Putamen (tissue), 1 donor: ENCODE measurements at regions not wholly inside any gene's neighbourhood (a gene's known extent, or its start where the extent isn't known, plus 50 kb on each side); places are given as distances from the start of the nearest gene placed in this dataset.
"Not testable (repeated sequence)": the region's sequence is repeated elsewhere in the genome, so short reads cannot be mapped to it uniquely, and the experiment has no call there.

ENCODE experiments used
- DNase-seq: peaks from one replicate; pipeline ENCODE4 v3.0.0-alpha.2; 2016; ENCODE audit warnings: low spot score

DNA sequence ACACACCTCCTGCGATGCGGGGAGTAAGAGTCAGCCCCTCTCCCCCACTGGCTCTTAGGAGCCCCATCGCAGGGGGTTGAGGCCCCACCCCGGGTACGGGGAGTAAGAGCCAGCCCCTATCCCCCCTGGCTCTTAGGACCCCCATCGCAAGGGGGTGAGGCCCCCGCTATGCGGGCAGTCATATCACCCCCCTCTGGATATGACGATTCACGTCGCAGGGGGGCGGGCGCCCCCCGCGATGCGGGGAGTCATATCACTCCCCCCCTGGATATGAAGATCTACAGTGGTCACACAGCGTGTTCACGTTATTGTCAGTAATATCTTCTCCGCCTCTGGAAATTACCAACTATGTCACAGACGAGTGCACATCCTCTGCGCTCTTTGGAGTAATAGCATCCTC lies 61.1 kb downstream of the DEFB131A start:
- not testable (repeated sequence) for DNase-seq

- not testable (repeated sequence) for DNase-seq
Measured at GRCh38 chr4:9506672-9507071, 62.5 kb downstream of the DEFB131A start.

DNA sequence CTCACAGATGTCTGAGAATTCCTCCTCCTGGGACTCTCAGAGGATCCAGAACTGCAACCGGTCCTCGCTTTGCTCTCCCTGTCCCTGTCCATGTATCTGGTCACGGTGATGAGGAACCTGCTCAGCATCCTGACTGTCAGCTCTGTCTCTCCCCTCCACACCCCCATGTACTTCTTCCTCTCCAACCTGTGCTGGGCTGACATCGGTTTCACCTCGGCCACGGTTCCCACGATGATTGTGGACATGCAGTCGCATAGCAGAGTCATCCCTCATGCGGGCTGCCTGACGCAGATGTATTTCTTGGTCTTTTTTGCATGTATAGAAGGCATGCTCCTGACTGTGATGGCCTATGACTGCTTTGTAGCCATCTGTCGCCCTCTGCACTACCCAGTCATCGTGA lies 68.7 kb downstream of the DEFB131A start:
- not testable (repeated sequence) for DNase-seq

DNA sequence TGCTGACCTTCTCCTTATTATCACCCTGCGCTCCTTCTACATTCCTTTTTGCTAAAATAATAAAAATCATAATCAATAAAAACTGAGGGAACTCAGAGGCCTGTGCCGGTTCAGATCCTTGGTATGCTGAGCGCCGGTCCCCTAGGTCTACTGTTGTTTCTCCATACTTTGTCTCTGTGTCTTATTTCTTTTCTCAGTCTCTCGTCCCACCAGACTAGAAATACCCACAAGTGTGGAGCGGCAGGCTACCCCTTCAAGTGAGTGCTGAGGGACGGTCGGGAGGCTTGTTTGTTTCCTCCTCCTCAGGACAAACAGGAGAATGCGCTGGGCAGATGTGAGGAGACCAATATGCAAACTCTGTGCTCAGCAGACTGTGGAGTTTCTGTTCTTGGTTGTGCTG lies 75.4 kb downstream of the DEFB131A start:
- DNase-seq: not testable (repeated sequence)

- not testable (repeated sequence) for DNase-seq
Measured at GRCh38 chr4:9522903-9523302, 78.7 kb downstream of the DEFB131A start.

GRCh38 chr4:9524406-9524805 lies 80.2 kb downstream of the DEFB131A start:
- not testable (repeated sequence) for DNase-seq

DNA sequence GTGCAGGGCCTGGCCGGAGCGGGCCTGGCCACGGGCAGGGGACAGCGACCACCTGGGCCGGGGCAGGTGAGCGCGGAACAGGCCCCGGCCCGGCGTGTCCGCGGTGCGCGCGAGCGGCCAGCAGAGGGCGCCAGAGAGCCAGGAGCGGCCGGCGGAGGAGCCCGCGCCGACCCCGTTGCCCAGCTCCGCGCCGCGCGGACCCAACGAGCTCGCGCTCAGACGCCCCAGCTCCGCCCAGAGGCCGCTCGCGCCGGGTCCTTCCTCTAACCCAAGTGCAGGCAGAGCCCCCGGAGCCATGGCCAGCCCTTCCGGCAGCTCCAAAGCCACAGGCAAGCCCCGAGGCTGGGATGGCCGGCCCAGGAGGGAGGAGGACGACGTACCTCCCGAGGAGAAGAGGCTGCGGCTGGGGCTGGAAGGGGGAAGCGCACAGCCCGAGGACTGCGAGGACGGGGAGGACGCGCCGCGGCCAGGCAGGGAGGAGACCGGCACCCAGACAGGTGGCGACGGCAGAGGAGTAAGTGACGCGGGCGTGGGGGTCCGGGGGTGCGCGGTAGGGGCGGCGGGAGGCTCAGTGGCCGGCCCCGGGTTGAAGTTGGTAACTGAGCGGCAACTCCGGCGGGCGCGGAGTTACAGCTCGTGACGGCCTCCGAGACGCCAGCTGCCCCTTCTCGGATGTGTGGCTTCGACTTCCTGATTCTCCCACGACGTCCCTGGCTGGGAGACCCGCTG lies 88.1 kb downstream of the DEFB131A start:
- DNase-seq: peak; percentile 39

- not testable (repeated sequence) for DNase-seq
Measured at GRCh38 chr4:9532863-9533192, 88.6 kb downstream of the DEFB131A start.

DNA sequence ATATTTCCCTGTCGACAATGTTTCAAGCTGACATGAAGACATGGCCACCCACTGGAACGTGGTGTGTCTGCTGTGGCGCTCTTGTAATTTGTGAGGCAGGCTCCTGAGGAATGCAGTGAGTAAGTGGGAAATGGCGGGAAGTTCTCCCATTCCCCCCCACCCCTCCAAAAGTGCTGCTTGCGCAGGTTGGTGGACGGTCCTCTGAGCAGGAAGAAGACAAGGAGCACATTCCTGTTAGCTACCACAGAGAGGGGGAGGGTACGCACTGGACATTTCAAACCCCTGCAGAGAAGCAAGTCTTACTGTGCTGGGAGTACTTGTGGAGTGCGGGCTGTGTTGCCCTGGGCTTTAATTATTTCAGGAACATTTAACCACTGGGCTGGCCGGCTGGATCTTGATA lies 92.9 kb downstream of the DEFB131A start:
- DNase-seq: not testable (repeated sequence)

DNA sequence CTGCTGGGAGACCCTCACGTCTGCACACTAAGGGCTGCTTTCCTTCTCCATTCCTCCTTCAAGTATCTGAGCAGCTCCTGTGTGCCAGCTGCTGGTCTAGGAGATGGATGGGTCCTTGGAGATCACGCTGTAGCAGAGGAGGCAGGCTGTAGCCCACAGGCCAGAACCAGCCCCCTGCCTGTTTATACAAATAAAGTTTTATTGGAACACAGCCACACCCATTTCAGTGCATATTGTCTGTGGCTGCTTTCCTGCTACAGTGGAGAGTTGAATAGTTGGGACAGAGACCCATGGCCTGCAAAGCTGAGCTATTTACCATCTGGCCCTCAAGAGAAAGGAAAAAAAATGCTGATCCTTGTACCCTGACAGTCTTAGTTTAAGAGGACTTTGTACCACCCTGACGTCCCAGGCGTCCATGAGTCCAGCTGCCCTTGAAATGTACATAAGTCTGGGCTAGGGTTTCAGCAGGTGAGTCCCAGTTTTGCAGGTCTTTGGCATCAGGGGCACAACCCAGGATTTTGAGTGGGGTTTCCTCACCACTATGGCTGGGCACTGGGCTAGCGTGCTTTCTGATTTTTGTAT lies 95.8 kb downstream of the DEFB131A start:
- DNase-seq: not testable (repeated sequence)

DNA sequence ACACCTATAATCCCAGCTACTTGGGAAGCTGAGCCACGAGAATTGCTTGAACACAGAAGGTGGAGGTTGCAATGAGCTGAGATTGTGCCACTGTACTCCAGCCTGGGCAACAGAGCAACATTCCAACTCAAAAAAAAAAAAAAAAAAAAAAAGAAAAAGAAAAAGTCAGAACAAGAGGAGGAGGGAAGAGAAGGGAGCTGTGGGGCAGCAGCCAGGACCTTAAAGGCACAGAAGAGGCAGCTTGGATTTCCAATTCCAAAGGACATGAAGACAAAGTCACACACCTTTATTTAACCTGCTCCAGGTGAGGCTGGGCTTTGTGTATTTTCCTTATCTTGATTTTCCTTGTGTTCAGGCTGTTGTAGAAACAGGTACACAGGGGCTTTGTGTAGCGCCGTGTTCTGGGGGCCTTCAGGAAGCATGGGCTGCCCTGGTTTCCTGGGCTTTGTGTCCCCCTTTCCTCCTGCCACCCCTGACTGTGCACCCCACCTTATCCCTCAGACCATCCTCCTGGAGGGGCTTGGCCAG lies 97.2 kb downstream of the DEFB131A start:
- not testable (repeated sequence) for DNase-seq

DNA sequence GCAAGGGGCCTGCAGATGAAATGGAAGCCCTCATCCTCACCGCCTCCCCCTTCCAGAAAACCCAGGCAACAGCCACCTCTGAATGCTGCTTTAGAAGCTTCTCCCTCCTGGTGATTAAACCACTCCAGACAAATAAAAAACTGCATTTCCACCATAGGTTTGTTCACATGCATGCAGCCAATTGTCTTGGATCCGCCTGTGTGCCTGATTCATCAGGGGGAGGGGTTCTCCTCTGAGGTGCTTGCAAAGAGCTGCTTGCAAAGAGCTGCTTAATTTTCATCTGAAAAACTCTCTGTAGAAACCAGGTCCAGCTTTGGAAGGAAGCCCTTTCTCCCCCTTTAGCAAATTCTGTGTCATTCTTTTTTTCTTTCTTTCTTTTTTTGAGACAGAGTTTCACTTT lies 100.6 kb downstream of the DEFB131A start:
- peak; percentile 40 for DNase-seq

DNA sequence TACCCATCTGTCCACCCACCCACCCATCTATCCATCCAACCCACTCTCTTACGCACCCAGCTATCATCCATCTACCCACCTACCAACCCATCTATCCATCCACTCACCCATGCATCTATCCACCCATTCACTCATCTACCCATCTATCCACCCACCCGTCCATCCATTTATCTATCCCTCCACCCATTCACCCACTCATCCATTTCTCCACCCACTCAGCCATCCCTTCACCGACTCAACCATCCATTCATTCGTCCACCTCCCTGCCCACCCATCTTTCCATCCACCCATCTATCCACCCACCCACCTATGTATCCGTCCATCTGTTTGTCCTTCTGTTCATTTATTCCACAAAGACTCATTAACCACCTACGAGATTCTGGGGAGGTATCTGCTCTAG lies 103.3 kb downstream of the DEFB131A start:
- not testable (repeated sequence) for DNase-seq

GRCh38 chr4:9556076-9556475 lies 111.9 kb downstream of the DEFB131A start:
- DNase-seq: not testable (repeated sequence)

GRCh38 chr4:9577869-9578268 lies 133.7 kb downstream of the DEFB131A start:
- DNase-seq: not testable (repeated sequence)

DNA sequence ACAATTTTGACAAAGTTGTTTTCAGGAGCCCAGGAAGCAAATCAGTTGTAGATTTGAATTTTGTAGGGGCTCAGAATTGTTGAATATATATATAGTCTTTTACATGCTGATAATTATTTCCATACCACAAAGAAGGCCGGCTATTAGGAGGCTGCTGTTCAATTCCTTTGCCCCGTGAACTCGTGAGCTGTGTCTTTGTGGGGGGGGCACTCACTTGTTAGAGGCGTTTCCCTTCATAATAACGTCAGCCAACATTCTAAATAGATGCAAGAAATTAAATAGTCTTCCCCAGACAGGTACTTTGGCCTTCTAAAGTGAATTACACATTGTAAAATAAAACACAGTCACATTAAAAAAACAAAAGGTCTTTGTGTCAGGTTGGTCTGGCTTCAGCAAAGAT lies 138.7 kb downstream of the DEFB131A start:
- not testable (repeated sequence) for DNase-seq

GRCh38 chr4:9592010-9592409 lies 147.8 kb downstream of the DEFB131A start:
- no peak for DNase-seq

DNA sequence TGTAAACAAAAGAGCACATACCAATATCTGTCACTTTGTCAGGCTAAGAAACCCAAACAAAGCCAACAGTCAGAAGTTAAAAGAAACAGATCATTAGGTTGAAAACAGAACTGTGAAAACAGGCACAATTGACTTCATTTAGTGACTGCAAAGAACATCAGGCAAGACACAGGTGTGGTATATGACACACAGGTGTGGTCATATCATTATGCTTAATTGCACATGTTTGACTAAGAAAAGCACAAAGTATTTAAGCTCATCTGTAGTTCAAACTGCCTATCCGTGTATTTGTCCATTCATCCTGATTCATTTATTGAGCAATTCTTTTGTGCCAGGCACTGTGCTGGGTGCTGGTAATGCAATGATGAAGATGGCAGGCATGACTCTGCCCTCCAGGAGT lies 150.7 kb downstream of the DEFB131A start:
- DNase-seq: no peak

DNA sequence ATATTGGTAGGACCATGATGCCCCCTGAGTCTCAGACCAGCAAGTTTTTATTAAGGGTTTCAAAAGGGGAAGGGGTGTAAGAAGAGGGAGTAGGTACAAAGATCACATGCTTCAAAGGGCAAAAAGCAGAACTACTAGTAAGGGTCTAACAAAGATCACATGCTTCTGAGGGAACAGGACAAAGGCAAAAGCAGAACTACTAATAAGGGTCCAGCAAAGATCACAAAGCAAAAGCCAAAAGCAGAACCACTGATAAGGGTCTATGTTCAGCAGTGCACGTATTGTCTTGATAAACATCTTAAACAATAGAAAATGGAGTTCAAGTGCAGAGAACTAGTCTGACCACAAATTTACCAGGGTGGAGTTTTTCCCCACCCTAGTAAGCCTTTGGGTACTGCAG lies 151.3 kb downstream of the DEFB131A start:
- not testable (repeated sequence) for DNase-seq

GRCh38 chr4:9599266-9599665 lies 155.1 kb downstream of the DEFB131A start:
- no peak for DNase-seq

DNA sequence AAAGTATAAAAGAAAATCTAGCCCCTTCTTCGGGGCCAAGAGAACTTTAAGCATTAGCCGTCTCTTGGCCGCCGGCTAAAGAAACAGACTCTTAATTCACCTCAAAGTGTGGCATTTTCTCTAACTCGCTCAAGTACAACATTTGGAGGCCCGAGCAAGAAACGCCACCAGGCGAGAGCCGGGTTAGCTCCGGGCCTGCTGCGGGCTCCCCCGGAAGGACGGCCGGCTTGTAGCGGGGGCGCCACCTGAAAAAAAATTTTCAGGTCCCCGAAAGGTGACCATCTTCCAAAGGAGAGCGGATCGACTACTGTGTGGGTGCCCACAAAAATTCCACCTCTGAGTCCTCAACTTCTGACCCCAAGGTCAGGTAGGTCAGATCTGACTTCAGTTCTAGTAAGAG lies 156.0 kb downstream of the DEFB131A start:
- no peak for DNase-seq

- no peak for DNase-seq
Measured at GRCh38 chr4:9602389-9602914, 158.2 kb downstream of the DEFB131A start.
